Endodermal cell (in vitro differentiated cells): ENCODE measurements at regions not wholly inside any gene's neighbourhood (a gene's known extent, or its start where the extent isn't known, plus 50 kb on each side); places are given as distances from the start of the nearest gene placed in this dataset.

Source experiments
- DNase-seq: peaks from one replicate; pipeline ENCODE4 v3.0.0-alpha.2; 2017
- H3K27ac ChIP-seq: 2 replicates; pipeline ENCODE4 v1.5.1; 2013; ENCODE audit warnings: mild to moderate bottlenecking, low read depth, low read length, moderate library complexity
- H3K27me3 ChIP-seq: 2 replicates; pipeline ENCODE4 v1.6.1; 2013; ENCODE audit warnings: mild to moderate bottlenecking, low read length, moderate library complexity; ENCODE audit not compliant: insufficient read depth, control insufficient read depth, poor library complexity, severe bottlenecking
- H3K36me3 ChIP-seq: 2 replicates; pipeline ENCODE4 v1.7.0; 2013; ENCODE audit warnings: mild to moderate bottlenecking, low read length, moderate library complexity; ENCODE audit not compliant: control insufficient read depth, insufficient read depth
- H3K4me1 ChIP-seq: one replicate; pipeline ENCODE4 v1.7.0; 2013; ENCODE audit warnings: low read length; ENCODE audit not compliant: control insufficient read depth, insufficient read depth
- H3K4me3 ChIP-seq: 2 replicates; pipeline ENCODE4 v1.5.1; 2013; ENCODE audit warnings: mild to moderate bottlenecking, low read length, moderate library complexity
- H3K9ac ChIP-seq: 2 replicates; pipeline ENCODE4 v1.6.1; 2013; ENCODE audit warnings: mild to moderate bottlenecking, low read length, moderate library complexity; ENCODE audit not compliant: poor library complexity, severe bottlenecking; ENCODE audit errors: extremely low read depth
- H3K9me3 ChIP-seq: 2 replicates; pipeline ENCODE4 v1.6.1; 2013; ENCODE audit warnings: mild to moderate bottlenecking, low read length, moderate library complexity; ENCODE audit not compliant: control insufficient read depth
- H3K27ac Mint-ChIP-seq: 2 replicates; pipeline ENCODE4 v1.8.0; 2020; ENCODE audit warnings: mixed read lengths
- H3K27me3 Mint-ChIP-seq: 2 replicates; pipeline ENCODE4 v1.8.0; 2021; ENCODE audit warnings: mild to moderate bottlenecking, mixed read lengths; ENCODE audit not compliant: insufficient read depth
- H3K36me3 Mint-ChIP-seq: 2 replicates; pipeline ENCODE4 v1.8.0; 2020; ENCODE audit warnings: low read depth, mixed read lengths
- H3K4me1 Mint-ChIP-seq: 2 replicates; pipeline ENCODE4 v1.8.0; 2020; ENCODE audit warnings: mixed read lengths
- H3K4me3 Mint-ChIP-seq: 2 replicates; pipeline ENCODE4 v1.8.0; 2020; ENCODE audit warnings: mild to moderate bottlenecking, moderate library complexity, mixed read lengths
- H3K9me3 Mint-ChIP-seq: 2 replicates; pipeline ENCODE4 v1.8.0; 2020; ENCODE audit warnings: mild to moderate bottlenecking, mixed read lengths
- WGBS, 2 experiments: methylation state at CpG; one replicate each; pipeline versions ENCODE4 v1.1.5 to v1.1.7; 2013; ENCODE audit warnings: missing lambda C conversion rate in 2 of 2, mixed read lengths in 1 of 2; ENCODE audit not compliant: insufficient coverage in 1 of 2, insufficient read length in 1 of 2; 5-methylcytosine and 5-hydroxymethylcytosine counted together
- TF ChIP-seq, protein P1 (sequence below): fragments of 200-600 bp; sonication (generic); conservative IDR thresholded peaks from 2 replicates; pipeline ENCODE4 v1.5.0; 2021; ENCODE audit warnings: antibody characterized with exemption, mild to moderate bottlenecking

DNA sequence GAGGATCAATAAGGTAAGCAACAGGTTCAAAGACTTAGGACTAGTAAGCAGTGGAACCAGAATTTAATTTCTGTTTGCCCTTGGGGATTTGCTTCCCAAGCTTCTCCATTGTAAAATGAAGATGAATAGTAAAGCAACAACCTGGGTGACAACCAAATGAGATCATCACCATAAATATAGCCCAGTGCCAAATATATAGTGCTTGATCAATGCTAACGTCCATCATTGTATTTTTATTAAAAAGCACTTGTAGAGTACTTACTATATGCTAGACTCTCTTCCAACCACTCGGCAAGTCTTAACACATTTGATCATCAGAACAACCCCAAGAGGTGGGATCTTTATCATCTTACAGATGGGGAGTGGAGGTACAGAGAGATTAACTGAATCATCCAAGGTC lies 51.5 kb upstream of the NMNAT3 start:
- no peaks in the 10 kb centered on the region for H3K9me3 Mint-ChIP-seq
- Histone ChIP-seq H3K9ac (no peak overlapping the region), H3K9me3 (no peaks in the 10 kb centered on the region), H3K4me1 (no peaks in the 10 kb centered on the region), H3K36me3 (no peaks in the 10 kb centered on the region), H3K4me3 (no peak overlapping the region), H3K27ac (no peak overlapping the region), H3K27me3 (peaks cover 3% of the 10 kb centered on the region)
- 85 to 100% methylated on average over 1 to 2 of the region's 2 CpGs for WGBS, 2 experiments
- no peak overlapping the region for H3K27ac Mint-ChIP-seq
- peaks cover 8% of the 10 kb centered on the region for H3K27me3 Mint-ChIP-seq
- H3K36me3 Mint-ChIP-seq: no peaks in the 10 kb centered on the region
- H3K4me1 Mint-ChIP-seq: peaks cover 4% of the 10 kb centered on the region
- TF ChIP-seq, protein P1, sequence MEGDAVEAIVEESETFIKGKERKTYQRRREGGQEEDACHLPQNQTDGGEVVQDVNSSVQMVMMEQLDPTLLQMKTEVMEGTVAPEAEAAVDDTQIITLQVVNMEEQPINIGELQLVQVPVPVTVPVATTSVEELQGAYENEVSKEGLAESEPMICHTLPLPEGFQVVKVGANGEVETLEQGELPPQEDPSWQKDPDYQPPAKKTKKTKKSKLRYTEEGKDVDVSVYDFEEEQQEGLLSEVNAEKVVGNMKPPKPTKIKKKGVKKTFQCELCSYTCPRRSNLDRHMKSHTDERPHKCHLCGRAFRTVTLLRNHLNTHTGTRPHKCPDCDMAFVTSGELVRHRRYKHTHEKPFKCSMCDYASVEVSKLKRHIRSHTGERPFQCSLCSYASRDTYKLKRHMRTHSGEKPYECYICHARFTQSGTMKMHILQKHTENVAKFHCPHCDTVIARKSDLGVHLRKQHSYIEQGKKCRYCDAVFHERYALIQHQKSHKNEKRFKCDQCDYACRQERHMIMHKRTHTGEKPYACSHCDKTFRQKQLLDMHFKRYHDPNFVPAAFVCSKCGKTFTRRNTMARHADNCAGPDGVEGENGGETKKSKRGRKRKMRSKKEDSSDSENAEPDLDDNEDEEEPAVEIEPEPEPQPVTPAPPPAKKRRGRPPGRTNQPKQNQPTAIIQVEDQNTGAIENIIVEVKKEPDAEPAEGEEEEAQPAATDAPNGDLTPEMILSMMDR: no peak
- H3K4me3 Mint-ChIP-seq: no peak overlapping the region
- no peak for DNase-seq

DNA sequence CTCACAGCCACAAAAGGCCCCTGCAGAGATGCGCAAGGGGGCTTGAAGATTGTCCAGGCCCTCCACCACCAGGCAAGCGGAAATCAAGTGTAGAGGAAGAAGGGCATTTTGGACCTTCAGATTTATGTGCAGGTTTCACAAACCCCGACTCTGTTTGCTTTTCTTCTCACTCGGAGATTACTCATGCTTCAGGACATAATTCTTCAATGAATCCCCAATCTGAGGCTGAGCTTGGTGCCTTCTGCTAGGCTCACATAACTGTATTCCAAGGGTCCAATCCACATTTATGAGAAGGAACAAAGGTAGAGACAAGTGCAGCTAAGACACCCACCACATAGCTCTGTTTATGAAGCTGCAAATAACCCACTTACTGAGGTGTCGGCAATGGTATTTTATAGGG lies 50.6 kb upstream of the NMNAT3 start:
- H3K4me3 Mint-ChIP-seq: no peak overlapping the region
- TF ChIP-seq, protein P1: no peak

More for the DNA sequence above, 50.6 kb upstream of the NMNAT3 start:
- Histone ChIP-seq H3K4me3 (no peak overlapping the region), H3K27ac (no peak overlapping the region), H3K27me3 (peaks cover 3% of the 10 kb centered on the region), H3K36me3 (no peaks in the 10 kb centered on the region), H3K9me3 (no peaks in the 10 kb centered on the region), H3K4me1 (no peaks in the 10 kb centered on the region), H3K9ac (no peak overlapping the region)
- H3K4me1 Mint-ChIP-seq: peaks cover 4% of the 10 kb centered on the region
- no peak for DNase-seq
- no peak overlapping the region for H3K27ac Mint-ChIP-seq
- peaks cover 8% of the 10 kb centered on the region for H3K27me3 Mint-ChIP-seq
- no peaks in the 10 kb centered on the region for H3K9me3 Mint-ChIP-seq
- H3K36me3 Mint-ChIP-seq: no peaks in the 10 kb centered on the region
- 94 to 100% methylated on average over 4 to 5 of the region's 5 CpGs for WGBS, 2 experiments
